H1 (cell line): ENCODE measurements at regions not wholly inside any gene's neighbourhood (a gene's known extent, or its start where the extent isn't known, plus 50 kb on each side); places are given as distances from the start of the nearest gene placed in this dataset.

Experiments used
- CTCF ChIA-PET: fragments of 300-600 bp; sonication (Branson Sonifier 250); formaldehyde crosslinking; loops from one replicate; lab custom pipeline; 2021; ENCODE audit not compliant: partially characterized antibody; lab: Charles Lee
- POLR2A ChIA-PET: fragments of 300-600 bp; sonication (Branson Sonifier 250); formaldehyde crosslinking; loops from one replicate; lab custom pipeline; 2021; ENCODE audit warnings: inconsistent platforms; ENCODE audit not compliant: partially characterized antibody; lab: Charles Lee
- DNase-seq, 2 experiments: peaks; one replicate each; pipeline versions ENCODE4 v3.0.0 to v3.0.0-alpha.2; 2010 to 2022; ENCODE audit warnings: low spot score in 2 of 2, low read depth in 1 of 2, mixed read lengths in 1 of 2
- FAIRE-seq: peaks from 2 replicates; lab custom pipeline; 2011; peaks lifted over from hg19 to GRCh38; lab: Jason Lieb, UNC
- H2AFZ ChIP-seq: 2 replicates; pipeline ENCODE4 v1.8.1; 2012; ENCODE audit warnings: low read length, inconsistent platforms
- H2AK5ac ChIP-seq: 2 replicates; pipeline ENCODE4 v1.6.1; 2013; ENCODE audit warnings: low read depth, low read length
- H2BK120ac ChIP-seq: replicated peaks from 2 replicates; pipeline ENCODE3; 2013; ENCODE audit warnings: low read depth, low read length, inconsistent platforms
- H2BK12ac ChIP-seq: 2 replicates; pipeline ENCODE4 v1.6.1; 2013; ENCODE audit warnings: low read depth, low read length
- H2BK15ac ChIP-seq: 2 replicates; pipeline ENCODE4 v1.6.1; 2013; ENCODE audit warnings: low read length
- H2BK20ac ChIP-seq: 2 replicates; pipeline ENCODE4 v1.6.1; 2013; ENCODE audit warnings: low read length
- H2BK5ac ChIP-seq: 2 replicates; pipeline ENCODE4 v1.6.1; 2013; ENCODE audit warnings: low read depth, low read length
- H3K14ac ChIP-seq: 2 replicates; pipeline ENCODE4 v1.6.1; 2013; ENCODE audit warnings: inconsistent platforms; ENCODE audit not compliant: insufficient read length
- H3K18ac ChIP-seq: 2 replicates; pipeline ENCODE4 v1.6.1; 2013; ENCODE audit warnings: low read length; ENCODE audit errors: extremely low read depth
- H3K23ac ChIP-seq: 2 replicates; pipeline ENCODE4 v1.6.1; 2013; ENCODE audit warnings: inconsistent platforms; ENCODE audit not compliant: insufficient read length
- H3K23me2 ChIP-seq: 2 replicates; pipeline ENCODE4 v1.6.1; 2013; ENCODE audit warnings: low read depth, low read length
- H3K27ac ChIP-seq: 2 replicates; pipeline ENCODE4 v1.6.1; 2011; ENCODE audit warnings: low read depth, low read length, inconsistent platforms
- H3K27me3 ChIP-seq, 4 experiments: replicated peaks in 1 of 4; 1 replicate in 1 of 4; 2 replicates in 3 of 4; pipeline versions ENCODE4 v1.6.1 to v1.8.1; 2011 to 2013; ENCODE audit warnings: low read length in 3 of 4, mild to moderate bottlenecking in 3 of 4, inconsistent platforms in 2 of 4, mixed read lengths in 2 of 4, moderate library complexity in 1 of 4; ENCODE audit not compliant: control insufficient read depth in 3 of 4, insufficient read depth in 3 of 4; ENCODE audit errors: extremely low read depth in 1 of 4
- H3K36me3 ChIP-seq, 4 experiments: 2 replicates each; pipeline versions ENCODE4 v1.6.1 to v1.8.1; 2011 to 2013; ENCODE audit warnings: mild to moderate bottlenecking in 4 of 4, low read length in 3 of 4, moderate library complexity in 2 of 4, control low read depth in 1 of 4, inconsistent platforms in 1 of 4; ENCODE audit not compliant: insufficient read depth in 4 of 4, control insufficient read depth in 2 of 4
- H3K4ac ChIP-seq: replicated peaks from 2 replicates; pipeline ENCODE3; 2013; ENCODE audit warnings: low read length, low read depth, mixed read lengths, inconsistent platforms; ENCODE audit not compliant: insufficient read length
- H3K4me1 ChIP-seq, 4 experiments: replicated peaks in 1 of 4; 1 replicate in 1 of 4; 2 replicates in 3 of 4; pipeline versions ENCODE4 v1.6.1 to v1.8.1; 2011 to 2013; ENCODE audit warnings: low read length in 3 of 4, inconsistent platforms in 2 of 4, mixed read lengths in 1 of 4; ENCODE audit not compliant: insufficient read depth in 4 of 4, control insufficient read depth in 3 of 4
- H3K4me2 ChIP-seq, 2 experiments: 2 replicates each; pipeline versions ENCODE4 v1.6.1 to v1.8.1; 2011 to 2013; ENCODE audit warnings: low read depth in 2 of 2, low read length in 2 of 2, control low read depth in 1 of 2, inconsistent platforms in 1 of 2, mild to moderate bottlenecking in 1 of 2; ENCODE audit not compliant: insufficient read depth in 1 of 2
- H3K4me3 ChIP-seq, 4 experiments: fragments of 200-600, 300-600 bp in 1 of 4; sonication (generic), shearing (Covaris generic), sonication (Bioruptor Twin) in 1 of 4; 2 replicates each; pipeline versions ENCODE4 v1.5.1 to v1.8.1; 2011 to 2016; ENCODE audit warnings: low read length in 4 of 4, low read depth in 3 of 4, control low read depth in 2 of 4, inconsistent platforms in 2 of 4, mild to moderate bottlenecking in 2 of 4, mixed read lengths in 1 of 4, moderate library complexity in 1 of 4; ENCODE audit not compliant: insufficient read depth in 2 of 4; ENCODE audit errors: extremely low read depth in 1 of 4
- H3K56ac ChIP-seq: replicated peaks from 2 replicates; pipeline ENCODE3; 2013; ENCODE audit warnings: low read depth, mild to moderate bottlenecking, mixed read lengths, low read length, inconsistent platforms; ENCODE audit not compliant: insufficient read length
- H3K79me1 ChIP-seq: 2 replicates; pipeline ENCODE4 v1.6.1; 2013; ENCODE audit warnings: low read depth, low read length, control low read depth
- H3K79me2 ChIP-seq, 2 experiments: 2 replicates each; pipeline versions ENCODE4 v1.6.1 to v1.8.1; 2012 to 2013; ENCODE audit warnings: low read length in 2 of 2, mild to moderate bottlenecking in 2 of 2, inconsistent platforms in 1 of 2; ENCODE audit not compliant: insufficient read depth in 2 of 2, control insufficient read depth in 1 of 2
- H3K9ac ChIP-seq, 4 experiments: replicated peaks in 1 of 4; 1 replicate in 1 of 4; 2 replicates in 3 of 4; pipeline versions ENCODE4 v1.6.1 to v1.8.1; 2011 to 2013; ENCODE audit warnings: low read depth in 3 of 4, low read length in 3 of 4, control low read depth in 2 of 4, mild to moderate bottlenecking in 2 of 4, moderate library complexity in 2 of 4, inconsistent platforms in 1 of 4; ENCODE audit errors: extremely low read depth in 1 of 4
- H3K9me3 ChIP-seq, 2 experiments: 2 replicates each; pipeline versions ENCODE4 v1.6.1 to v1.8.1; 2012 to 2013; ENCODE audit warnings: mild to moderate bottlenecking in 2 of 2, moderate library complexity in 2 of 2, control low read depth in 1 of 2, inconsistent platforms in 1 of 2, low read depth in 1 of 2, low read length in 1 of 2, mixed read lengths in 1 of 2; ENCODE audit not compliant: insufficient read depth in 2 of 2
- H4K20me1 ChIP-seq, 2 experiments: replicated peaks in 1 of 2; 2 replicates each; pipeline versions ENCODE3 to v1.8.1; 2011 to 2013; ENCODE audit warnings: inconsistent platforms in 2 of 2, low read length in 2 of 2, mild to moderate bottlenecking in 1 of 2; ENCODE audit not compliant: insufficient read depth in 2 of 2, control insufficient read depth in 1 of 2
- H4K5ac ChIP-seq: 2 replicates; pipeline ENCODE4 v1.6.1; 2013; ENCODE audit warnings: low read length, low read depth, mixed read lengths, inconsistent platforms; ENCODE audit not compliant: insufficient read length
- H4K8ac ChIP-seq: 2 replicates; pipeline ENCODE4 v1.8.0; 2013; ENCODE audit warnings: mild to moderate bottlenecking, moderate library complexity, low read length, inconsistent platforms; ENCODE audit not compliant: insufficient read depth; ENCODE audit errors: extremely low read depth
- H4K91ac ChIP-seq: replicated peaks from 2 replicates; pipeline ENCODE3; 2013; ENCODE audit warnings: low read length, mixed read lengths, inconsistent platforms; ENCODE audit not compliant: insufficient read length
- BACH1 ChIP-seq: IDR thresholded peaks from 2 replicates; pipeline ENCODE4 v1.6.1; 2012; ENCODE audit warnings: low read length, improper control_type of control experiment
- MAX ChIP-seq: IDR thresholded peaks from 2 replicates; pipeline ENCODE4 v1.6.1; 2012; ENCODE audit warnings: inconsistent platforms
- RFX5 ChIP-seq: IDR thresholded peaks from 2 replicates; pipeline ENCODE4 v1.6.1; 2011; ENCODE audit warnings: low read depth, low read length, improper control_type of control experiment, borderline replicate concordance
- WGBS, 2 experiments: shearing (Covaris generic) in 1 of 2; methylation state at CpG; one replicate each; pipeline versions ENCODE4 v1.1.6 to v1.1.7; 2013 to 2015; ENCODE audit warnings: low lambda C conversion rate in 2 of 2, mixed read lengths in 2 of 2, inconsistent platforms in 1 of 2, low coverage in 1 of 2, missing lambda C conversion rate in 1 of 2; ENCODE audit not compliant: insufficient replicate concordance in 2 of 2, insufficient coverage in 1 of 2, insufficient read length in 1 of 2; ENCODE audit errors: extremely low coverage in 1 of 2, missing lambda C conversion rate in 1 of 2; 5-methylcytosine and 5-hydroxymethylcytosine counted together

- Histone ChIP-seq H3K9me3 (no peaks in the 10 kb centered on the region), H3K4me3 (no peak overlapping the region), H2BK20ac (no peak overlapping the region; the same call in 1 of the 2 replicates), H3K23ac (no peak overlapping the region), H4K8ac (no peak overlapping the region), H3K23me2 (no peaks in the 10 kb centered on the region), H3K4ac (no peak overlapping the region), H2BK5ac (no peak overlapping the region), H2AFZ (no peak overlapping the region), H3K18ac (no peak overlapping the region), H2BK120ac (no peak overlapping the region), H3K79me1 (no peaks in the 10 kb centered on the region), H3K9ac (no peak overlapping the region), H3K4me2 (no peak overlapping the region), H3K27ac (no peak overlapping the region), H3K4me1 (peaks cover 0 to 5% (median 2%) of the 10 kb centered on the region in 4 experiments; a peak in 4 of 7 replicates), H2BK12ac (no peak overlapping the region), H2BK15ac (0 out of 2 replicates have a peak overlapping the region, but pooled peaks have one; percentile 63), H3K14ac (no peak overlapping the region), H4K5ac (no peak overlapping the region), H3K79me2 (no peaks in the 10 kb centered on the region), H3K56ac (no peak overlapping the region), H4K20me1 (no peaks in the 10 kb centered on the region), H3K36me3 (no peaks in the 10 kb centered on the region), H2AK5ac (no peak overlapping the region), H4K91ac (no peak overlapping the region), H3K27me3 (no peaks in the 10 kb centered on the region)
- 86% methylated on average over 6 of the region's 6 CpGs; no CpG with 5 or more reads in 1 of the 2 experiments for WGBS, 2 experiments
- FAIRE-seq (no peak), DNase-seq (no peak)
- ChIA-PET POLR2A (no interaction called here), CTCF (interaction anchor here (0.6 to 1.1 kb wide), 2 partner anchors 10 to 26 kb away, joined by 3 read pairs; no protein-coding TSS in a partner anchor)
- TF ChIP-seq MAX: no peak
- 0 out of 2 replicates have a peak, but pooled peaks have one; percentile 18 for TF ChIP-seq BACH1
- TF ChIP-seq RFX5: no peak
These were observed 100.7 kb downstream of the DUSP6 start for GRCh38 chr12:89251342-89252271.
